ENCODE measurements at regions not wholly inside any gene's neighbourhood (a gene's known extent, or its start where the extent isn't known, plus 50 kb on each side); places are given as distances from the start of the nearest gene placed in this dataset.

DNA sequence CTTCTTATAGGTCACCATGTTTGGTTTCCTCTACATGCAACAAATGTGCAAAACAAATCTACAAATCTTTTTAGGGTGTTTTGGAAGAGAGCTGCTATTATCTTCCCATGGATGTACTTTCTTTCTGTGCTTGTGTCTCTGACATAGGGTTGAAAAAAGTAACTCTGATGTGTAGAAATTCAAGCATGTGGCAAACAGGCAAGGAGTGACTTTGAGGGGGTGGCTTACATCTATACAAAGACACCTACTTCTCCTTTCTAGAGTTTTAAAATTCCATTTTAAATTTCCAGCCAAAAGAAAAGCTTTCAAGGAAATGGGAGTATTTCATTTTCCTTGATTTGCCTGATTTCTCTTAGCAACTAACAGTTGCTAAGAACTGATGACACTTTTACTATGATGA is 904.8 kb upstream of the CELF4 start:
- no peak for DNase-seq (ENCODE audit: low read depth)

GRCh38 chr18:38466426-38466825 is 900.8 kb upstream of the CELF4 start:
- no peak for DNase-seq (ENCODE audit: low read depth)

DNA sequence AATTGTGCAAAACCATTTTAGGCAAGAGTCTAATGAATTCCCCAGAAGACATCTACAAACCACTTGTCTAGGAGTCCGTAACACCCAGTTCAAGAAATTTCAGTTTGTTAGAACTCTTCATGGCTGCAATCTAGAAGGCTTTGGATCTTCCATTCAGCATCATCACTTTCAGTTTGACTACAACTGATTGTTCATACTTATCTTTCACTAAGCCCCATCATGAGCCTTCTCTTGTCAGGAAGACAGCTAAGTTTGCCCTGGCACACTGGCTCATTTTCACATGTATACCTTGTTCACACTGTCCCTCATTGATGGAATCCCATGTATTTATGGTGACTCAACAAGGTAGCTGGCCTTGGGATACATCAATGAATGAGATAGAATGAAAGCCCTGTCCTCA is 898.4 kb upstream of the CELF4 start:
- DNase-seq (ENCODE audit: low read depth): no peak

DNA sequence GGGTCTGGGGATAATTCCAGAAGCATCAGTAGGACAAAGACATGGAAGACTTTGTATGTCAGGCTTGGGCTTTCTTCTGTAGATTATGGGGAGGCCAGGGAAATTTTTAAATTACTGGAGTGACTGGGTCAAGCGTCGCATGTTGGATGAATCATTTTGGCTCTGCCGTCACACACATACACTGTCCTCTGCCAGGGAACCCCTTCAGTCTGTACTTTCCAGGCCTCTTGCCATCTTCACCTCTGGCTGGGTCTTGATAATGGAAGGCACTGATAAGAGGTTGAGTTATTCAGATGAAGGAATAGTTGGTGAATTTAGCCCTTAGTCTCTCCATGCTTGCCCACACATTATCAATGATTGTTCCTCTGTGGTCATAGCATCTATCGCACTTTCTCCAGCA is 895.1 kb upstream of the CELF4 start:
- DNase-seq (ENCODE audit: low read depth): no peak

- DNase-seq (ENCODE audit: low read depth): no peak
These were observed 893.8 kb upstream of the CELF4 start for GRCh38 chr18:38459131-38459994.

- no peak for DNase-seq (ENCODE audit: low read depth)
These were observed 893.1 kb upstream of the CELF4 start for GRCh38 chr18:38458698-38459097.

DNA sequence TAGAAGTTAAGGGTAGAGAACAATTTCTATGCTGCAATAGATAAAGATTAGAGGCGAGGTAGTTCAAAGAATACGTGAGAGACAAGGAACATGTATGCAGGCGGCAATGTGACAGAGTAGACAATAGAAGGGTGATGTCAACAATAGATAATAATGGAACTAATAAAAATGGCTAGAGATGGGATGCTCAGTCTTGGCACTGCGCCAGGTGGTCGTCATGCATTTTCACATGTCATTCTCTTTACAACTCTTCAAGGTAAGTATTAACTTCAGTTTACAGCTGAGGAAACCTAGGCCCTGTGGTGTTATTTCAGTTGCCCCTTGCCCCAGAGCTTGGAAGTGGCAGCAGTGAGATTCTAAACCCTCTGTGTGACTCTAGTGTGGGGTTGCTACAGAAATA is 890.7 kb upstream of the CELF4 start:
- DNase-seq (ENCODE audit: low read depth): no peak

- DNase-seq (ENCODE audit: low read depth): no peak
These were observed 889.3 kb upstream of the CELF4 start for GRCh38 chr18:38454764-38455469.

- DNase-seq (ENCODE audit: low read depth): no peak
These were observed 888.3 kb upstream of the CELF4 start for GRCh38 chr18:38453880-38454279.

- DNase-seq (ENCODE audit: low read depth): peak; percentile 18
These were observed 885.3 kb upstream of the CELF4 start for GRCh38 chr18:38450876-38451275.

GRCh38 chr18:38445804-38446145 is 880.2 kb upstream of the CELF4 start:
- no peak for DNase-seq (ENCODE audit: low read depth)

GRCh38 chr18:38444971-38445803 is 879.6 kb upstream of the CELF4 start:
- DNase-seq (ENCODE audit: low read depth): no peak

GRCh38 chr18:38427736-38428135 is 862.1 kb upstream of the CELF4 start:
- DNase-seq (ENCODE audit: low read depth): no peak

DNA sequence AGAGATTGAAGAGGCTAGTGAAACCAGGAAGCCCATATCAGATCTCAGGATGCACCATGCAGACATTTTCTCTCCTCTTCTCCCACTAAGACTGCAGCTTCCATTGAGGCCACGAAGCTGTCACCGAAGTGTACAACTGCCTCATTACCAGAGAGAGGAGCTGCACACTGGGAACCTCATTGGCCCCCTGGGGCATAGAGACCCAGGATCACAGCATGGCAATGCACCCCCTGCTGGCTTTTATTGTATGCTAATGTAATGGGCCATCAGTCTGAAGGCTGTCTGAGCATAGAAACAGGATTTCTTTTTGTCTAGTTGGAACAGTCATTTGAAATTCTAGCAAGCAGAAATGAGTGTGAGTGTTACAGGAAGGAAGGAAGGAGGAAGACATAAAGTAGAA is 861.6 kb upstream of the CELF4 start:
- no peak for DNase-seq (ENCODE audit: low read depth)

GRCh38 chr18:38421872-38422615 is 856.4 kb upstream of the CELF4 start:
- DNase-seq (ENCODE audit: low read depth): no peak

DNA sequence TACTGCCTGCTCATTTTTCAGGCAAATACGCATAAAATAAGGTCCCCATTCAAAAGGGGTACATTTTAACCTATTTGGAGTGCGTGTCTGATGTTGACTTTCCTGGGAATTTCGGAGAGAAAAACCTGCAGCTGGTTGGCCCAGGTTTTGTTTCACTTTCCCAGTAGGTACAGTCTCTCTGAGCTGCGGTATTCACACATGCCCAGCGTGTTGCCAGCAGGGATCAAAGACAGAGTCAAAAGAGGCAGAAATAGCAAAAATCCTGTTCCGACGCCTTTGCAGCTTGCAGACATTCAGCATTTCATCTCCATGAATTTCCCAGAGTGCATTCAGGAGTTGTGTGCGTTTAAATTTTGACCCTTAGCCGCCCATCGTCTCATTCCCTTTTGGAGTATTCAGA is 855.4 kb upstream of the CELF4 start:
- no peak for DNase-seq (ENCODE audit: low read depth)

DNA sequence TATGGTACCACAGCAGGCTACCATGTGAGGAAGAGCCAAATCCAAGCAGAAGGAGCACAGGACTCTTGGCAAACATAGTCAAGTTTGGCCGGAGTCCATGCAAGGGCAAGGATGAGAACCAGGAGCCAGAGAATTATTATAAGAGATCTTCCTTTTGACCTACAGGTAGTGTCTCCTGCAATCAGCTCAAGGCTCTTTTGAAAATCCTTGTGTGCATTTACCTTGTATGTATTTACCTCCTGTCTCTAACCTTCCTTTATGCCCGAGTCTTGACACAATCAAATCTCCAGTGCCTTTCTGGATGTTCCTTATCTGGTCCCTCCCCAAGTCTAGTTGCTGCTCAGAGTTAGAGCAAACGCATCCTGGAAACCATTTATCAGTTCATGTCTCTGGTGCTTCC is 855.0 kb upstream of the CELF4 start:
- no peak for DNase-seq (ENCODE audit: low read depth)

GRCh38 chr18:38415811-38416210 is 850.2 kb upstream of the CELF4 start:
- DNase-seq (ENCODE audit: low read depth): no peak

DNA sequence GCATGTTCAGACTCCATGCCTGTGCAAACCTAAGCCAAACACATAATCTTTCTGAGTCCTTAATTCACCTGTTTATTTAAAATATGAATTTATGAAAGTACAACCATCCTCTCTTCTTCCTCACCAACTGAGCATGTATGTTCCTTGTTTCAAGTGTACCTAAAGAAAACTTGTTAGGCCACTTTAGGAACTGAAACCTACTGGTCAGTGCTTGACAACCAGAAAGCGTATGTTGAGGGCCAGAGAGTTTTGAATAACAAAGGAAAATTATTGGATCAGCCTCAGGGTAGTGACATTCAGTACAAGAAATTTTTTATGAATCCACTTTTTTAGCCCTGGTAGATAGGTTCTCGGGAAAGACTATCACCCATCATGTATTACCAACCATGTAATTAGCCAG is 847.6 kb upstream of the CELF4 start:
- no peak for DNase-seq (ENCODE audit: low read depth)

GRCh38 chr18:38406607-38407006 is 841.0 kb upstream of the CELF4 start:
- DNase-seq (ENCODE audit: low read depth): no peak

GRCh38 chr18:38402509-38402908 is 836.9 kb upstream of the CELF4 start:
- no peak for DNase-seq (ENCODE audit: low read depth)

- no peak for DNase-seq (ENCODE audit: low read depth)
These were observed 831.5 kb upstream of the CELF4 start for GRCh38 chr18:38397094-38397493.
